NCI-H1930 (cell line): ENCODE measurements at regions not wholly inside any gene's neighbourhood (a gene's known extent, or its start where the extent isn't known, plus 50 kb on each side); places are given as distances from the start of the nearest gene placed in this dataset.

ENCODE experiments used
- DNase-seq, 2 experiments: peaks; one replicate each; lab custom pipeline; 2025; lab: John Stamatoyannopoulos, UW

DNA sequence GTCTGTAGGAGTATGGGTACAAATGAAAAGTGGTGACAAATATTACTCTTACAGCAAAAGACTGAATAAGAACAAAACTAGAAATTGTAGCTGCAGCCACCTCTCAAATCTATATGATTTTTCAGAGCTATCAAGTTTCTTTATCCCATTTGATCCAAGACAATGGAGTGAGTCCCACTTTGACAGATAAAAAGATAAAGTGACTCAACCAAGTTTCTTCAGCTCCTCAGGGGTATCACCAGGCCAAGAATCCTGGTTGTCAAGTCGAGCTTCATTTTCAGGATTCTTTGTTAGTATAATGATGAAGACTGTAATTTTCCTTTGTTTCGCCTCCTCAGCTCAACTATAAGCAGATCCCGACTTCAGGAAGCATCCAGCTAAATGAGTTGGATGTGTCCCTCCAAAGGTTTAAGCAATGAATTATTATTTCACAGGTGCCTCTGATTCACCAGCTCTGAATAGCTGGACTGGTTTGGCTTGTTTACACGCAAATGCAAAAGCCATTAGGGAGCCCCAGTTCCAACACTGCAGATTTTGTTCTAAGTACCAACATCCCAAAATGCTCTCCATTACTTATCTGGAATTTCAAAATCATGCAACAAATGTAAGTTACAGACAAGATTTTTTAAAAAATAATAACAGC is 238.9 kb downstream of the MAFB start:
- no peak for DNase-seq

DNA sequence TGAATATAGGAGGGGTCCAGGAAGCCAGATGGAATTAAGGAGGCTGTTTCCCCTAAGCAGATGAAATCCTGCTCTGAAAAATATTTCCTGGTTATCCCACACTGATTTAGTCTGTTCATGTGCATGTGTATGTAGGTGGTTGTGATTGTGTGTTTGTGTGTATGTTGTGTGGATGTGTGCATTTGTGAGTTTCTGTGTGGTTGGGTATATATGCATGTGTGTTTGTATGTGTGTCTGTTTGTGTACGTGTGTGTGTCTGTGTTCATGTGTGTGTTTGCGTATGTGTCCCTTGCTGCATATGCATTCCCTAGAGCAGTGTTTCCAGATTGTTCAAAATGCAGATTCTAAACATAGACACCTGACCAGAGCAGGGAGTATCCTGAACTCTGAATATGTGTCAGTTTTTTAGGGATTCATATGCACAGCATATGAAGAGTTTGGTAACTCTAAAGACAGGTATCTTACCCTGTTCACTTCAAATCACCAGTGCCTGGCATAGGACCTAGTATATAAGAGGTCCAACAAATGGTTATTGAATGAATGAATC is 239.8 kb downstream of the MAFB start:
- no peak for DNase-seq

DNA sequence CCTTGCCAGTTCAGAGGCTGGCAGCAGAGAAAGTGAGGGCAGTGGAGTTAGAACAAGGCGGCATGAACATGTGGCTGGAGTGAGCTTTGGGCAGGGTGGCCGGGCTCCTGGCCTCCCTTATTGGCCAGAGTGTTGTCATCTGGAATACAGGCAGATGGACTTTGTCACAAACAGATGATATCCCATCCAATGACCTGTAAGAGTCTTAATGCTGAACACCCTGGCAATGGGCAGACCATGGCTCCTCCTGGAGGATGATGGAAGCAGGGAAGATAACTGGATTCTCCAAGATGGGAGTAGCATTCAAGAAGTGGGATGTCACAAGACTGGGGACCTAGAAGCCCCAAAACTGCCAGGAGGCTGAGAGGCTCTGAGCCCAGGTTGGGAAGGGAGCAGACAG is 242.1 kb downstream of the MAFB start:
- DNase-seq = no peak

DNA sequence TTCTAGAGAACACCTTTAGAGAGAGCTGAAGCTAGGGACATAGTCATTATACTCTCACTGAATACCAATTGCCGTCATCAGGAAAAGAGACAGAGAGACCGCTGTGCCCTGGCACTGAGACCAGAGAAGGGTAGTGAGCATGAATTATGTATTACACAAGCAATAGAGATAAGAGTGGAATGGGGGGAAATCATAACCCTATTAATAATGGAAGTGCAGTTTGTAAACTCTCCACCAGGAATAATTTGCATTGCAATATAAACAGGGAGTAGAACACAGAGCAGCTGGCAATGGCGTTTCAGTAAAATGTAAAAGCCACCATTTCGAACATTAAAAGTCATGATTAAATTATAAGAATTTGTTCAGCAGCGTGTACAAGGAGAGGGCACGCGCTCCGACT is 244.5 kb downstream of the MAFB start:
- DNase-seq = no peak

DNA sequence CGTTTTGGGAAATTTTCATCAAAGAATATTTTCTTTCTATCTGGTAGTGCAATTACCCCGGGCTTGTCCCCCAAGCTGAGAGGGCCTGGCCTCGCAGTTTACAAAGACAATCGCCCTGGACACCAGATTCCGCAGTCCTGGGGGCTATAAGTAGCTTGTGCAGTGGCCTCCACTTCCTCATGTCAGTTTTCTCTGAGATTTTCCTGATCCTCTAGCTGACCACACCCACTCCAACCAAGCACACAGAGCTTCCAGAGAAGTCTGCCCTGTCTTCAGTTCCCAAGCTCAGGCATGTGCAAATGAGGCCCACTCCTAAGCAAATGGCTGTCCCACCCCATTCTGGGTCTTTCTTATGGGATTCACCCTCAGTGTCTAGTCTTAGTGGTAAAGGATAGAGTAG is 245.3 kb downstream of the MAFB start:
- DNase-seq = no peak

DNA sequence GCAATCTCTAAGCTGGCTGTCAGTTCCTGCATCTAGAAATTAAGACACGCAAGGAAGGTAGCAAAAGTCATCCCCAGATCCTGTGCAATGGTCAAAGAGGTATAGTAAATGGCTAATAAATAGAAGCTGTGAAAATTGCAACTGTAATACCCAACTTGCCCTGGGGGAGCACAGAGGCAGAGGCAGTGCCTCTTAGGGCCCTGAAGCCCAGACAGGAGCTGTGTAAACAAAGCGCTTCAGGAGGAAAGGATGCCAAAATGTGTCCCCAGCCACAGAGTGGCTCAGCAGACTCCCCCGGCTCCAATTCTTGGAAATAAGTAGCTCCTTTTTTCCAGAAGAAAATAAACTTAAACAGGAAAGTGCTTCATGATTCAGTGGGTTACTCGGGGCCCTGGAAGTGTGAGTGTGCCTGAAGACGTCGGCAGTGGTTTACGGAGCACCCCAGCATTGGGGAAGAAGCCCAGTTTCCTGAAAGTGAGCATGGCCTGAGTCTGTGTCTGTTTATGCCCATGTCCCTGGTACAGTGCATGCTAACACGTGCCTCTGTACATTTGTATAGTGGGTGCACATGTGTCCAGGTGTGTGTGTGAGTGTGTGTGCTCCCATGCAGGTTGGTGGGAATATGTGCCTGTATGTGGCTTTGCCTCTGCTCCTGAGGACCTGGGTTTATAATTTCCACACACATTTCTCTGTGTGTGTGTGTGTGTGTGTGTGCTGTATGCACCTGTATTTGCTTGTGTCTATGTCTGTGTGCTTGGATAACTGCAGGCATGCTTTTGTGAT is 246.7 kb downstream of the MAFB start:
- DNase-seq = no peak

DNA sequence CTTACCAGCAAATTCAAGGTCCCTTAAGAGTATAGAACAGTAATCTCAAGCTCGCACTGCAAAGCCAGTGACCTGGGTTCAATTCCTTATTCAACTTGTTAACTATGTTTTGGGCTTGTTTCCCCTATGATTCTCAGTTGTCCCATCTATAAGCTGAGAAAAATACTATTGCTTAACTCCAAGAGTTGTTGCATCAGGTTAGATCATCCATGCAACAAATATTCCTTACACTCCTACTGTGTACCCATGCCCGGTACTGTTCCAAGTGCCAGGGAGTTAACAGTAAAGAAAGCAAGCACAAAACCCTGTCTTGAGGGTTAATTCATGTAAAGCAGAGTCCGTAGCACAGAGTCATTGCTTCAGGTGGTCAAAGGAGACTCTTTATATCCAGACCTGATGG is 247.3 kb downstream of the MAFB start:
- no peak for DNase-seq

DNA sequence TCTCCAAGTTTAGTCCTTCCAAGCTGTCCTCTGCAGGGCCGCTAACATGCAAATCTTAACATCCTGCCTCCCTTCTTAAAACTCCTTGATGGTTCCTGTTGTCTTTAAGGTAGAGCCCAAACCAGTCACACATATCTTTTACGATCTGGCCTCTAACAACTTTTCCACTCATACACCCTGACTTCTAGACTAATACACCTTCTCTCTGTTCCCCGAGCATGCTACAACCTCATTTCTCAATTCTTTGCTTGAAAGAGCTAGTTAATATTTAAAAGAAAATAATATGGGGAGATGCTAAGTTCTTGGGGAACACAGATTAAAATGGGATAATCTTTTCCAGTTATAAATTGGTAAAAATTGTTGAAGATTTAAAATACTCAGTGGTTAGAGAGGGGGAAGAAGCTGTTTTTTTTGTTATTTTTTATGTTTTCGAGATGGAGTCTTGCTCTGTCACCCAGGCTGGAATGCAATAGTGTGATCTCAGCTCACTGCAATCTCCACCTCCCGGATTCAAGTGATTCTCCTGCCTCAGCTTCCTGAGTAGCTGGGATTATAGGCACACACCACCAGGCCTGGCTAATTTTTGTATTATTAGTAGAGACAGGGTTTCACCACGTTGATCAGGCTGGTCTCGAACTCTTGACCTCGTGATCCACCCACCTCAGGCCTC is 250.7 kb downstream of the MAFB start:
- no peak for DNase-seq

DNA sequence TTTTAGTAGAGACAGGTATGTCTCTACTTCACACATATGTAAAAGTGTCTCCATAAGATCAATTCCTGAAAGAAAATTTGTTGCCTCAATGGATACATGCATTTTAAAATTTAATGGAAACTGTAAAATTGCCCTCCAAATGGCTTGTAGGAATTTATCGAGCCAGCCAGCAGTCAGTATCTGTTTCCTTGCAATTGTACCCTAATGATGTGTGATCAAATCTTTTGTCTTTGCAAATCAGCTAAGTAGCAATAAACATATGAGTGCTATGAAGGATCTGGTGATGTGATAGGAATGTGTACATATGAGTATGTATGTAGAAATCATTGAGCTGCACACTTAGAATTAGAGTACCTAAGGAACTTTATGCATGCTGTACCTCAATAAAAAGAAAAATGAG is 253.0 kb downstream of the MAFB start:
- no peak for DNase-seq

DNA sequence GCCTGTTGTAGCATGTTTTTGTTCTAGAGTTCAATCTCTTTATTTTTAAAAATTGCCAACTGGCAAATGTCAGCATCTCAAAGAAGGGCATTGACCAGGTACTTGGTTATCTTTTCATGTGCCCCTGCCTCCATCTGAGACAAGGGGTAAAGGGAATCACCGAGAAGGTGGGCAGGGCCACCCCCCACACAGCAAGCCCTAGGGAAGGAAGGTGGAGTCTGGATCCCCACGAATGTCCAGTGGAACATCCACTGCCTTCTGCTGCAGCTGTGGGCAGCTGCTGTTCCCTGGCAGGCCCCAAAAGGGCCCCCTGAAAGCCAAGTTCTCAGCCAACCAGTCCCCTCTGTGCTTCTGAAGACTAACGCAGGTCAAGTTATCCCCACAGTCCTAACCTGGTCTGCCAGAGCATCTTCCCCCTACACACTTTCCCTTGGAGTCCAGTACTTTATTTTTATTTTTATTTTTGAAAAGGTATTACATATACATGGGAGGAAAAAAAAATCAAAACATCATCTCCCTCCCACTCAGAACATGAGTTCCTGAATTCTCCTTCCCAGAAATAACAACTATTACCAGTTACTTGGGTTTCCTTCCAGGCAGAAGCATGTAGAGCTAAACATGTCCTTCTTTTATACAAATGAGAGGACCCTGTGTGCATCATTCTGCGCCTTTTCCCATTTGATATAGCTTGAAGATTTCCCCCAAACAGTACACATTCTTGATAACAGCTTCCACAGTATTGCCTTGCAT is 253.7 kb downstream of the MAFB start:
- DNase-seq = no peak

DNA sequence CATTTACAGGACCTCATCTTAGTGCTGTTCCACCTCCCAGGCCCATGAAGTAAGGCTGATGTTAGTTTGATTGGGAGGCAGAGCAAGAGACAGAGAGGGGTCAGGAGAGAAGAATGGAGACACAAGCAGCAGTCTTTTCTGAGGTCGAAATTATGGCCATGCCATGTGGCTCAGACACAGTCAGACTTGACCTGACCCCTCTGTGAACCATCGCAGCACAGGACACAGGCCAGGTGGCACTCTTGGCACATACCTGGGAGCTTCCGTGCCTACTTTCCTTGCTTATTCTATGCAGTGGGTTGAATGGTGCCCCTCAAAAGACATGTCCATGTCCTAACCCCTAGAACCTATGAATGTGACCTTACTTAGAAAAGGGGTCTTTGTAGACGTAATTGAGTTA is 254.9 kb downstream of the MAFB start:
- no peak for DNase-seq

DNA sequence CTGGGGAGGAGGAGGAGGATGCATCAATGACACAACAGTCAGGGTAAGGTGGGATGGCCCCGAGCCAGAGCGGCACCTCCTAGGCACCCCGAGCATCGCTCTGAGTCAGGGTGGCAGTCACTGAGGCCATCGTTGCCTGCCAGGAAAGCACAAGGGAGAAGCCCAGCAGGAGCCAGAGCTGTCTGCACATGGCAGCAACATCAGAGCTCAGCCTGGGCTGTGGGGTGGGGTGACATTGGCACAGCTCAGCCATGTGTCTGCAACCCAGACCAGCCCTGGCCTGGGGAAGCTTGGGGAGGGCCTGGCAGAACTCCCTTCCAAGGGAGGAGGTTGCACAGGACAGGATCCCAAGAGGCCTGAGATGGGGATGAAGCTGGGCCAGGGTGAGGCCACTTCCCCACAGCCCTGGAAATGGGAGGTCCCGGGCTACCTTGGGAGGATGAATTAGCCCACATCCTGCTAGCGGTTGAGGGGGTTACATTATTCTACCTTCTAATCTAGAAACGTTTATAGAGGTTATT is 255.6 kb downstream of the MAFB start:
- DNase-seq = no peak

DNA sequence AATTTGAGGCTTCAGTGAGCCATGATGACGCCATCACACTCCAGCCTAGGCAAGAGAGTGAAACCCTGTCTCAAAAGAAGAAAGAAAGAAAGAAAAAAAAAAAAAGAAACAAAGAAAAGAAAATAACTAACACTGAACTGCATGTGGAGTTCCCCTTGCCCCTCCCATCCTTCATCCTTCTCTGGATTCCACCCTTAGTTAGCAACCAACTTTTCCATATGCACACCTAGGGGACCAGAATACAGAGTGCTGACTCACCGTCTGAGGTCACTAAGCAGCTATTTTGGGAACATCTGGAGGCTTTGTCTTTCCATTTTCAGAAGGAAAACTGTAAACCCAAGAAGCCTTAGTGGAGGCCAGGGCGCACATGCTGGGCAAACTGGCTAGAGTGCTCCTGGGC is 257.4 kb downstream of the MAFB start:
- no peak for DNase-seq

DNA sequence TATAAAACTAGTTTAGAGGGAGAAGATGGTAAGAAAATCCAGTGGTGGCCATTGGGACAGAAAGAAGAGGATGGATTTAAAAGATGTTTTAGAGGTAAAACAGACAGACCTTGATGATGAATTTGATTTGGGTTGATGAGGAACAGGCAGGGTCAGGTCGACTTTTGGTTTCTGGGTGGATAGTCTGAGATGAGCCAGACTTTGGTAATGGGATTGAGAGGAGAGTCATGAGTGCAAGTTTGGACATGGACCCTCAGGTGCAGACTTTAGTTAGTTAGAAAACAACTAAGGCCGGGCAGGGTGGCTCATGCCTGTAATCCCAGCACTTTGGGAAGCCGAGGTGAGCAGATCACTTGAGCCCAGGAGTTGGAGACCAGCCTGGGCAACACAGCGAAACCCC is 257.9 kb downstream of the MAFB start:
- DNase-seq = no peak

DNA sequence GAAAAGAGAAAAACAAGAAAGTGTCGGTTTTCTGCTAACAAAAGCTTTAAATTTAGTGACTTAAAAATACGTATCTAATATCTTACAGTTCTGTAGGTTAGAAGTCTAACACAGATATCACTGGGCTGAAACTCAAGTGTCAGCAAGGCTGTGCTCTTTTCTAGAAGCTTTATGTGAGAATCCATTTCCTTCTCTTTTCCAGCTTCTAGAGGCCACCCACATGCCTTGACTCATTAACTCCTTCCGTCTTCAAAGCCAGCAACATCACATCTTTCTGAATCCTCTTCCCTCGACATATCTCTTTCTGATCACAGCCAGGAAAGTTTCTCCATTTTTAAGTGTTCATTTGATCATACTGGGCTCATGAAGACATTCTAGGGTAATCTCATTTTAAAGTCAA is 262.0 kb downstream of the MAFB start:
- no peak for DNase-seq

DNA sequence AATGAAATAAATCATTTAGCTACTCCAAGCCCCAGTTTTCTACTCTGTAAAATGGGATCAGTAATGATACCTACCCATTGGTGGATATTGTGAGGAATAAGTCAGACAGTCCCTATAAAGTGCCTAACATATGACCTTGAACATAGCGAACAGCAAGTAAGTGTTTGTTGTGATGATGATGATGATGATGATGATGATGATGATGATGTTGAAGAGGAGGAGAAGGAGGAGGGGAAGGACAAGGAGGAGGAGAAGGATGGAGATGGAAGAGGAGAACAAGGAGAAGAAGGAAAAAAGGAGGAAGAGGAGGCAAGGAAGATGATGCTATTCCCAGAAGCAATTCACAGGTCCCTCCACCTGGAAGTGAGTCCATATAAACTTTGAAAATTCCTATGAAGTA is 264.3 kb downstream of the MAFB start:
- DNase-seq = no peak

DNA sequence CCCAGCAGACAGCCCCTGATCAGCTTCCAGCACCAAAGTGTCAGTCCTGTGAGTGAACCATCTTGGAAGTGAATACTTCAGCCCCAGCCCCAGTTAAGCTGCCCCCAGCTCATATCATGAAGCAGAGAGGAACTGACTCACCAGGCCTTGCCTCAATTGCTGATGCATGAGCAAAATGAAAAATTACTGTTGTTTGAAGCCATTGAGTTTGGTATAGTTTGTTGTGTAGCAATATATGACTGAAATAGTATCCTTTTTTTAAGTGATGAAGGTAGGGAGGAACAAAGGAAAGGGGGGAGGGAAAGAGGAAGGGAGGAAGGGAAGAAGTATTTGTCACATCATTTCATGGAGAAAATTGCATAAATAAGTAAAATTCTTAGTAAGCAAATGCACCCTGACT is 266.4 kb downstream of the MAFB start:
- DNase-seq = no peak

DNA sequence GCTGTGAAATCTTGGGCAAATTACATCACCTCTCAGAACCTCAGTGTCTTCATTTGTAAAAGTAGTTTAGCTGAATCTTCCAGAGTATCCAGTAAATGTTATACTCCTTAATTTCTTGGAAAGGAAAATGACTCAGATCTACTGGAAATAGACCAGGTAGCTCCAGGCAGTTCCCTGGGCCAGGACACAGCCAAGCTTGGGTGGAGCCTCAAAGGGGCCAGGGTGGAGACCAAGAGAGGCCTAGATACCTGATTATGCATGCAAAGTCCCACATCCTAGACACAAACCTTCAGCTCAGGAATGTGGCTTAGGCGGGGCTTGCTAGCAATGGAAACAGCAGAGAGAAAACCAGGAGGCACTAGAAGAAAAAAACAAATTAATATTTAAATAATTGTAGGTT is 272.8 kb downstream of the MAFB start:
- DNase-seq = no peak

DNA sequence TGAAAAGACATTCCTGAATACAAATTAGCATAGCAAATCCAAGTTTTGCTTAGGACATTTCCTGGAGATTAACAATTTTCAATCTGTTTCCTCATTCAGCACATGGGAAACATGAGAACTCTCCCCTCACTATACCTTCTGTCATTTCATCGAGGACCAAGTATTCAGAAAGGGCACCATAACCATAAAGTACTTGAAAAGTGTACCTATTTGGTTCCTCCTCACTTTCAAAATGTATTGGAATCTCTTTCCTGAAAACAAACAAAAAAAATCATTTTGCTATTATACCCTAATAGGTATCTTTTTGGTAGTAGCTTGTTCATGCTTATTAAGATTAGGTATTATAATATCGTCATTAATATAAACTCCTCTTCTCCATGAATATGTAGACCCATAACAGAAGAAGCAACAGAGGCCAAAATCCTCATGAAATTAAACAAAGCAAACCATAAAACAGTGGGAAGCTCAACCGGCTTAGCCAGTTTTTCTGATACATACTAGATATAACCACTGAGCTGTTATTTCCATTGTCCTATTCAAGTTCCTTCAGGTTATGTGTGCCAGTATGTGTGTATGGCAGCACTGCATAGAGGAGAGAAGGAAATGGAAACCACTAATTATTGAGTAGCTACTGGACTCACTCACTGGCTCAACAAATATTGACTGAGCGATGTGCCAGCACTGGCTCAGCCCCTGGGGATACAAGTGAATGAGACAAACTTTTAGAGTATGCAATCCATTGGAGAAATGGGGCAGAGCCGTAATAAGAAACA is 274.0 kb downstream of the MAFB start:
- DNase-seq = no peak

DNA sequence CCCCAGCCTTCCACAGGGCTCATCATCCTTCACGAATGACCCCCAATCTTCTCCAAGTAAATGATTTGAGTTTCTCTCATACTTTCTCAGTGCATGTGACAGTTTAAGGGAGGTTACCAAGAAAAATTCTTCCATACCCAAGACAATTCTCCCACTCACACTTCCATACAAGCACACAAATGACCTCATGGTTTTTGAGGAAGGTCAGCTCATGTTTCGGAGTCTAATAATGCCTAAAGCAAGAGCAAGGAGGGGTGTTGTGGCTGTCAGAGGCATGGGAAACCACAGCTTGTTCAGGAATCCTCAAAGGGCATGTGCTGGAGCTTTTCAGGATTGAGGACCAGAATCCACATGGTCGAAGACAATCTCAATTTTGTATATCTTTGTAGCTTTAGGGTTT is 279.0 kb downstream of the MAFB start:
- no peak for DNase-seq

DNA sequence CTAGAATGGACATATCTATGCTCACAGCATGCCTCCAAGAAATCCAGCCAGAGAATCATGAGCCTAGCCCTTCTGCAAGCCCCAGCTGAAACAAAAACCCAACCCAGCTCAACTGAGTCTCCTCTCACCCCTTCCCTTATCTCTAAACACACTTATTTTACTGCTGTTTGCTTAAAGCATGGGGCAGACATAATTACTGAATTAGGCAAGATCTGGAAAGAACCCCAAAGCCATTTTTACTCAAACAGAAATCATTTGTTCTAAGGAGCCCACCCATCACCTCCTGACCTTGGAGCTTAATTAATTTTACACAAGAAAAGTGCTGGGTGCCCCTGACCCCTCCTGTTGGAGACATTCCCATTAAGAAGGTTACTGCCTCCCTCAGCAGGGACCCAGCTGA is 291.6 kb downstream of the MAFB start:
- DNase-seq = no peak
